PC-3 (cell line): ENCODE measurements at regions not wholly inside any gene's neighbourhood (a gene's known extent, or its start where the extent isn't known, plus 50 kb on each side); places are given as distances from the start of the nearest gene placed in this dataset.

Experiments used
- ATAC-seq: fragments of 200-7000 bp; cut with Tn5 transposase; 2 replicates; pipeline ENCODE4 v1.9.1; 2020; ENCODE audit warnings: mild to moderate bottlenecking, moderate library complexity
- BruUV-seq: library from RNA; stranded (reverse); fragments of 400-500 nt; replicated peaks from 2 replicates; lab custom pipeline; 2021; lab: Mats Ljungman, UMichigan
- CTCF ChIA-PET: fragments of 300-600 bp; sonication (Branson Sonifier 250); formaldehyde crosslinking; loops from one replicate; lab custom pipeline; 2022; ENCODE audit warnings: antibody characterized with exemption; lab: Charles Lee
- POLR2A ChIA-PET: fragments of 300-600 bp; sonication (Branson Sonifier 250); formaldehyde crosslinking; loops from one replicate; lab custom pipeline; 2022; ENCODE audit warnings: antibody characterized with exemption; ENCODE audit not compliant: unreplicated experiment; lab: Charles Lee
- DNase-seq: peaks from one replicate; pipeline ENCODE4 v3.0.0-alpha.2; 2015
- H2AFZ ChIP-seq: fragments of 300-600 bp; sonication (generic); 2 replicates; pipeline ENCODE4 v1.6.0; 2016; ENCODE audit warnings: antibody characterized with exemption, low read length
- H3F3A ChIP-seq: fragments of 300-600 bp; sonication (generic); one replicate; pipeline ENCODE4 v1.6.0; 2017; ENCODE audit warnings: antibody characterized with exemption, low read length, control low read depth, mild to moderate bottlenecking; ENCODE audit not compliant: unreplicated experiment
- H3K27ac ChIP-seq: fragments of 300-600 bp; sonication (generic); 2 replicates; pipeline ENCODE4 v1.5.1; 2016; ENCODE audit warnings: mild to moderate bottlenecking, low read length
- H3K27me3 ChIP-seq: fragments of 300-600 bp; sonication (generic); 2 replicates; pipeline ENCODE4 v1.6.1; 2016; ENCODE audit warnings: low read length, mixed read lengths
- H3K36me3 ChIP-seq: fragments of 300-600 bp; sonication (generic); 2 replicates; pipeline ENCODE4 v1.6.1; 2016; ENCODE audit warnings: low read depth, mixed run types, low read length, mixed read lengths
- H3K4me1 ChIP-seq: fragments of 300-600 bp; sonication (generic); 2 replicates; pipeline ENCODE4 v1.5.1; 2016; ENCODE audit warnings: low read length; ENCODE audit not compliant: insufficient read depth
- H3K4me2 ChIP-seq: fragments of 300-600 bp; sonication (generic); 2 replicates; pipeline ENCODE4 v1.6.0; 2016; ENCODE audit warnings: low read length
- H3K4me3 ChIP-seq: fragments of 300-600 bp; sonication (generic); 2 replicates; pipeline ENCODE4 v1.5.1; 2016; ENCODE audit warnings: mild to moderate bottlenecking, low read length, mixed read lengths
- H3K79me2 ChIP-seq: fragments of 300-600 bp; sonication (generic); 2 replicates; pipeline ENCODE4 v1.6.1; 2017; ENCODE audit warnings: low read length, mixed read lengths
- H3K9ac ChIP-seq: fragments of 300-600 bp; sonication (generic); 2 replicates; pipeline ENCODE4 v1.6.0; 2016; ENCODE audit warnings: mild to moderate bottlenecking, low read length
- H3K9me2 ChIP-seq: fragments of 300-600 bp; sonication (generic); replicated peaks from 2 replicates; pipeline ENCODE4 v1.6.1; 2016; ENCODE audit warnings: mixed run types, low read length, mixed read lengths
- H3K9me3 ChIP-seq: fragments of 300-600 bp; sonication (generic); 2 replicates; pipeline ENCODE4 v1.6.1; 2016; ENCODE audit warnings: low read length, mixed read lengths
- H4K20me1 ChIP-seq: fragments of 300-600 bp; sonication (generic); 2 replicates; pipeline ENCODE4 v1.6.1; 2016; ENCODE audit warnings: low read length, mixed read lengths
- EZH2 ChIP-seq: fragments of 300-600 bp; sonication (generic); IDR thresholded peaks from one replicate; pipeline ENCODE4 v1.6.1; 2017; ENCODE audit warnings: antibody characterized with exemption, mild to moderate bottlenecking, low read length; ENCODE audit not compliant: unreplicated experiment
- EZH2phosphoT487 ChIP-seq: fragments of 300-600 bp; sonication (generic); IDR thresholded peaks from 2 replicates; pipeline ENCODE4 v1.6.1; 2018; ENCODE audit warnings: mild to moderate bottlenecking, antibody characterized with exemption, low read length, borderline replicate concordance
- intact Hi-C: fragments of 100-400 bp; cut with micrococcal nuclease; formaldehyde crosslinking; loops from 2 replicates; pipeline ENCODE4 v1.9.0; 2023
- TF ChIP-seq, protein P1 (sequence below): fragments of 300-600 bp; sonication (generic); conservative IDR thresholded peaks from 2 replicates; pipeline ENCODE4 v1.5.1; 2017; ENCODE audit warnings: antibody characterized with exemption, low read depth, mild to moderate bottlenecking, low read length

- BruUV-seq: no TSS peak
- DNase-seq: no peak
- Histone ChIP-seq H3K4me2 (no peak overlapping the region), H3K27ac (no peak overlapping the region), H3K79me2 (no peaks in the 10 kb centered on the region), H3K27me3 (no peaks in the 10 kb centered on the region), H3F3A (no peaks in the 10 kb centered on the region), H3K9ac (no peak overlapping the region), H4K20me1 (no peaks in the 10 kb centered on the region), H3K4me3 (no peak overlapping the region), H3K4me1 (peaks cover 8% of the 10 kb centered on the region), H3K36me3 (no peaks in the 10 kb centered on the region), H3K9me2 (no peaks in the 10 kb centered on the region), H3K9me3 (no peaks in the 10 kb centered on the region), H2AFZ (no peak overlapping the region)
- TF ChIP-seq, protein P1, sequence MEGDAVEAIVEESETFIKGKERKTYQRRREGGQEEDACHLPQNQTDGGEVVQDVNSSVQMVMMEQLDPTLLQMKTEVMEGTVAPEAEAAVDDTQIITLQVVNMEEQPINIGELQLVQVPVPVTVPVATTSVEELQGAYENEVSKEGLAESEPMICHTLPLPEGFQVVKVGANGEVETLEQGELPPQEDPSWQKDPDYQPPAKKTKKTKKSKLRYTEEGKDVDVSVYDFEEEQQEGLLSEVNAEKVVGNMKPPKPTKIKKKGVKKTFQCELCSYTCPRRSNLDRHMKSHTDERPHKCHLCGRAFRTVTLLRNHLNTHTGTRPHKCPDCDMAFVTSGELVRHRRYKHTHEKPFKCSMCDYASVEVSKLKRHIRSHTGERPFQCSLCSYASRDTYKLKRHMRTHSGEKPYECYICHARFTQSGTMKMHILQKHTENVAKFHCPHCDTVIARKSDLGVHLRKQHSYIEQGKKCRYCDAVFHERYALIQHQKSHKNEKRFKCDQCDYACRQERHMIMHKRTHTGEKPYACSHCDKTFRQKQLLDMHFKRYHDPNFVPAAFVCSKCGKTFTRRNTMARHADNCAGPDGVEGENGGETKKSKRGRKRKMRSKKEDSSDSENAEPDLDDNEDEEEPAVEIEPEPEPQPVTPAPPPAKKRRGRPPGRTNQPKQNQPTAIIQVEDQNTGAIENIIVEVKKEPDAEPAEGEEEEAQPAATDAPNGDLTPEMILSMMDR: no peak
- TF ChIP-seq EZH2phosphoT487: no peak
- no peak for TF ChIP-seq EZH2
- ChIA-PET CTCF (no interaction called here), POLR2A (no interaction called here)
- ATAC-seq: no peak
- intact Hi-C loops: no loop called here
These were observed 83.5 kb upstream of the SLC22A23 start for GRCh38 chr6:3540253-3540820.

DNA sequence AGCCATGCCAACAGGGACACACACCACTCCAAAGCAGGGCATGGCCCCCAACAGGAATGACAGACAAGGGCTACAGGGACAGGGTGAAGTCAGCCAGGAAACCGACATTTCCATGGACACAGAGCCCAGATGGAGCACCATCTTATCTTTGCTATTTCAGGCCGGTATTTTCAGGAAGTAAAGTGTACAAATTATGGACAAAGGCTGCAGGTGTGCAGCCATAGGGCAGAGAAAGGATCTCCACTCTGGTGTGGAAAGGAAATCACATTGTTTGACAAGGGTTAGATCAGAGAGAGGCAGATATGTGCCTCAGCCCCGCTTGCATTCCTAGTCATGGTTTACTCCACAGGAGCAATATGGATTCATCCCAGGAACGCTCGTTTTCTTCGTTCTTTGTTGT lies 81.7 kb upstream of the SLC22A23 start:
- Histone ChIP-seq H3K9me3 (no peaks in the 10 kb centered on the region), H2AFZ (no peak overlapping the region), H3K36me3 (no peaks in the 10 kb centered on the region), H3K79me2 (no peaks in the 10 kb centered on the region), H3K4me3 (no peak overlapping the region), H3K9me2 (no peaks in the 10 kb centered on the region), H3K9ac (no peak overlapping the region), H3K4me2 (no peak overlapping the region), H3K27ac (no peak overlapping the region), H3F3A (no peaks in the 10 kb centered on the region), H4K20me1 (no peaks in the 10 kb centered on the region), H3K27me3 (no peaks in the 10 kb centered on the region), H3K4me1 (peaks cover 9% of the 10 kb centered on the region; the same call in 1 of the 2 replicates)
- TF ChIP-seq EZH2: no peak
- TF ChIP-seq EZH2phosphoT487: no peak
- TF ChIP-seq, protein P1: no peak
- POLR2A ChIA-PET: no interaction called here
- intact Hi-C loops: no loop called here
- no TSS peak for BruUV-seq
- CTCF ChIA-PET: no interaction called here
- DNase-seq (no peak), ATAC-seq (no peak)

DNA sequence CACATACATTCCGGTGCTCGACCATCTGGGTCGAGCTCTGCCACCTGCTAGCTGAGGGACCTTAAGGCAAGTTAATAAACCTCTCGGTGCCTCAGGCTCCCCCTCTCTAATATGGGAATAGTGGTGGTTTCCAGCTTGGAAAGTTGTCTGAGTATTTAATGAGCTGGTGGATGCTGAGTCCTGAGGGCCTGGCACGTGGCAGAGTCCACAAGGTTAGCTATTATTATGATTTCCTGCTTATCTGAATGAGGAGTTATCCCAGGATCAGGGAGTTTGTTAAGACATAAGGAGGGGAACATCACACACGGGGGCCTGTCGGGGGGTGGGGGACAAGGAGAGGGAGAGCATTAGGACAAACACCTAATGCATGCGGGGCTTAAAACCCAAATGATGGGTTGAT lies 80.1 kb upstream of the SLC22A23 start:
- no peaks in the 10 kb centered on the region for H3F3A ChIP-seq
- no TSS peak for BruUV-seq
- no peaks in the 10 kb centered on the region for H3K36me3 ChIP-seq
- H3K9me3 ChIP-seq: no peaks in the 10 kb centered on the region
- no peaks in the 10 kb centered on the region for H4K20me1 ChIP-seq
- H3K9me2 ChIP-seq: no peaks in the 10 kb centered on the region
- ChIA-PET CTCF (no interaction called here), POLR2A (no interaction called here)
- no peak overlapping the region for H3K27ac ChIP-seq
- TF ChIP-seq, protein P1: no peak
- TF ChIP-seq EZH2 (no peak), EZH2phosphoT487 (no peak)
- no peak for DNase-seq
- peaks cover 9% of the 10 kb centered on the region; the same call in 1 of the 2 replicates for H3K4me1 ChIP-seq
- H3K27me3 ChIP-seq: no peaks in the 10 kb centered on the region
- no peaks in the 10 kb centered on the region for H3K79me2 ChIP-seq
- H3K9ac ChIP-seq: no peak overlapping the region
- no peak overlapping the region for H2AFZ ChIP-seq
- ATAC-seq: no peak
- H3K4me3 ChIP-seq: no peak overlapping the region
- intact Hi-C loops: no loop called here
- H3K4me2 ChIP-seq: no peak overlapping the region
